AG08395 (cell line): ENCODE measurements at regions not wholly inside any gene's neighbourhood (a gene's known extent, or its start where the extent isn't known, plus 50 kb on each side); places are given as distances from the start of the nearest gene placed in this dataset.
"Not testable (repeated sequence)": the region's sequence is repeated elsewhere in the genome, so short reads cannot be mapped to it uniquely, and the experiment has no call there.

ENCODE experiments used
- DNase-seq: peaks from one replicate; pipeline ENCODE4 v3.0.0; 2012; ENCODE audit warnings: mixed read lengths, low spot score

GRCh38 chr5:164998142-164998541 lies 1492.7 kb downstream of the MAT2B start:
- DNase-seq, result no peak

- no peak for DNase-seq
Observed at GRCh38 chr5:164998590-164998989, 1493.2 kb downstream of the MAT2B start.

- DNase-seq, result no peak
Observed at GRCh38 chr5:165000479-165001190, 1495.2 kb downstream of the MAT2B start.

GRCh38 chr5:165003283-165003682 lies 1497.9 kb downstream of the MAT2B start:
- no peak for DNase-seq

- no peak for DNase-seq
Observed at GRCh38 chr5:165004175-165004574, 1498.8 kb downstream of the MAT2B start.

- no peak for DNase-seq
Observed at GRCh38 chr5:165014439-165014838, 1509.0 kb downstream of the MAT2B start.

GRCh38 chr5:165015126-165015525 lies 1509.7 kb downstream of the MAT2B start:
- DNase-seq, result no peak

- no peak for DNase-seq
Observed at GRCh38 chr5:165015547-165015946, 1510.1 kb downstream of the MAT2B start.

GRCh38 chr5:165026971-165027370 lies 1521.6 kb downstream of the MAT2B start:
- DNase-seq, result no peak

- DNase-seq, result no peak
Observed at GRCh38 chr5:165028356-165028755, 1522.9 kb downstream of the MAT2B start.

- DNase-seq, result no peak
Observed at GRCh38 chr5:165029099-165029870, 1523.9 kb downstream of the MAT2B start.

GRCh38 chr5:165030971-165031370 lies 1525.6 kb downstream of the MAT2B start:
- DNase-seq, result no peak

- no peak for DNase-seq
Observed at GRCh38 chr5:165031371-165031770, 1526.0 kb downstream of the MAT2B start.

GRCh38 chr5:165035520-165035919 lies 1530.1 kb downstream of the MAT2B start:
- DNase-seq, result no peak

- DNase-seq, result no peak
Observed at GRCh38 chr5:165039748-165040147, 1534.3 kb downstream of the MAT2B start.

GRCh38 chr5:165045941-165046340 lies 1540.5 kb downstream of the MAT2B start:
- DNase-seq, result not testable (repeated sequence)

- DNase-seq, result no peak
Observed at GRCh38 chr5:165055476-165055875, 1550.1 kb downstream of the MAT2B start.

- no peak for DNase-seq
Observed at GRCh38 chr5:165057145-165057544, 1551.7 kb downstream of the MAT2B start.

GRCh38 chr5:165066751-165067385 lies 1561.4 kb downstream of the MAT2B start:
- no peak for DNase-seq

- no peak for DNase-seq
Observed at GRCh38 chr5:165076686-165077085, 1571.3 kb downstream of the MAT2B start.

GRCh38 chr5:165079389-165079788 lies 1574.0 kb downstream of the MAT2B start:
- no peak for DNase-seq

- DNase-seq, result no peak
Observed at GRCh38 chr5:165083394-165083793, 1578.0 kb downstream of the MAT2B start.

GRCh38 chr5:165086465-165086864 lies 1581.0 kb downstream of the MAT2B start:
- DNase-seq, result no peak
